GM12892 (cell line): ENCODE measurements at regions not wholly inside any gene's neighbourhood (a gene's known extent, or its start where the extent isn't known, plus 50 kb on each side); places are given as distances from the start of the nearest gene placed in this dataset.

Experiments used
- POLR2A ChIP-seq: IDR thresholded peaks from 2 replicates; pipeline ENCODE4 v1.6.1; 2011; ENCODE audit warnings: low read depth, low read length, control low read depth
- POLR2AphosphoS5 ChIP-seq: IDR thresholded peaks from 2 replicates; pipeline ENCODE4 v1.6.1; 2011; ENCODE audit warnings: low read depth, low read length, control low read depth
- TAF1 ChIP-seq: IDR thresholded peaks from 2 replicates; pipeline ENCODE4 v1.6.1; 2011; ENCODE audit warnings: low read depth, mild to moderate bottlenecking, control low read depth, low read length, borderline replicate concordance

DNA sequence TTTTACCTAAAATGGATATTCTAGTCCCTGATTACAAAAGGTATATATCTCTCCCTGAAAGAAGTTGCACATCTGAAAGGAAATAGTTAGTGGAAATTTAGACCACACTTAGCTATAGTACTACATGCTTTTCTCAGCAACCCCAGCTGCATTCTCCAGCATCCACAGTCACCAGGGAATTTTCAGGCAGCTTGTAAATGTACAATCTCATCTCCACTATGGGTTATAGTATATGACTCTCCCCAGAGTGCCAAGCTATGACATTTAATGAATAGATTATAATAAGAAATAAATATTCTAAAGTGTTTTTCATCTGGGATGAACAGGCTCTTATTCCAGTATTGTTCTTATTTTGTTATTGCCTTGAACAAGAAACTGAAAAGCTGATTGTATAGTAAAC is 197.6 kb upstream of the HNRNPA3 start:
- TF ChIP-seq POLR2AphosphoS5 (no peak), POLR2A (no peak), TAF1 (no peak)
